ENCODE measurements at regions not wholly inside any gene's neighbourhood (a gene's known extent, or its start where the extent isn't known, plus 50 kb on each side); places are given as distances from the start of the nearest gene placed in this dataset.
"Not testable (repeated sequence)": the region's sequence is repeated elsewhere in the genome, so short reads cannot be mapped to it uniquely, and the experiment has no call there.

GRCh38 chr22:47304854-47305253 is 542.4 kb downstream of the TBC1D22A start:
- TF ChIP-seq, protein P1, sequence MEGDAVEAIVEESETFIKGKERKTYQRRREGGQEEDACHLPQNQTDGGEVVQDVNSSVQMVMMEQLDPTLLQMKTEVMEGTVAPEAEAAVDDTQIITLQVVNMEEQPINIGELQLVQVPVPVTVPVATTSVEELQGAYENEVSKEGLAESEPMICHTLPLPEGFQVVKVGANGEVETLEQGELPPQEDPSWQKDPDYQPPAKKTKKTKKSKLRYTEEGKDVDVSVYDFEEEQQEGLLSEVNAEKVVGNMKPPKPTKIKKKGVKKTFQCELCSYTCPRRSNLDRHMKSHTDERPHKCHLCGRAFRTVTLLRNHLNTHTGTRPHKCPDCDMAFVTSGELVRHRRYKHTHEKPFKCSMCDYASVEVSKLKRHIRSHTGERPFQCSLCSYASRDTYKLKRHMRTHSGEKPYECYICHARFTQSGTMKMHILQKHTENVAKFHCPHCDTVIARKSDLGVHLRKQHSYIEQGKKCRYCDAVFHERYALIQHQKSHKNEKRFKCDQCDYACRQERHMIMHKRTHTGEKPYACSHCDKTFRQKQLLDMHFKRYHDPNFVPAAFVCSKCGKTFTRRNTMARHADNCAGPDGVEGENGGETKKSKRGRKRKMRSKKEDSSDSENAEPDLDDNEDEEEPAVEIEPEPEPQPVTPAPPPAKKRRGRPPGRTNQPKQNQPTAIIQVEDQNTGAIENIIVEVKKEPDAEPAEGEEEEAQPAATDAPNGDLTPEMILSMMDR (IDR thresholded peaks at IDR 0.05; ENCODE audit: extremely low read depth, missing control alignments), result no peak
- no peak for DNase-seq (ENCODE audit: low spot score)

GRCh38 chr22:47304191-47304831 is 541.9 kb downstream of the TBC1D22A start:
- DNase-seq (ENCODE audit: low spot score), result no peak
- TF ChIP-seq, protein P1 (IDR thresholded peaks at IDR 0.05; ENCODE audit: extremely low read depth, missing control alignments), result no peak

- no peak for DNase-seq (ENCODE audit: low spot score)
- TF ChIP-seq, protein P1 (IDR thresholded peaks at IDR 0.05; ENCODE audit: extremely low read depth, missing control alignments), result no peak
Observed at GRCh38 chr22:47303161-47303890, 540.9 kb downstream of the TBC1D22A start.

DNA sequence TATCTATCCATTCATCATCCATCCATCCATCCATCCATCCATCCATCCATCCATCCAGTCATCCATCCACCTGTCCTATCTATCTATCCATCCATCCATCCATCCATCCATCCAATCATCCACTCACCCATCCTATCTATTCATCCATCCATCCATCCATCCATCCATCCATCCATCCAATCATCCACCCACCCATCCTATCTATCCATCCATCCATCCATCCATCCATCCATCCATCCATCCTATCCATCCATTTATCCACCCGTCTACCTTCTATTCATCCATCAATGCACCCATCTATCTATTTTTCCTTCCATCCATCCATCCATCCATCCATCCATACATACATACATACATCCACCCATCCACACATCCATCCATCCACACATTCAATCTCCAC is 540.1 kb downstream of the TBC1D22A start:
- DNase-seq (ENCODE audit: low spot score), result not testable (repeated sequence)

DNA sequence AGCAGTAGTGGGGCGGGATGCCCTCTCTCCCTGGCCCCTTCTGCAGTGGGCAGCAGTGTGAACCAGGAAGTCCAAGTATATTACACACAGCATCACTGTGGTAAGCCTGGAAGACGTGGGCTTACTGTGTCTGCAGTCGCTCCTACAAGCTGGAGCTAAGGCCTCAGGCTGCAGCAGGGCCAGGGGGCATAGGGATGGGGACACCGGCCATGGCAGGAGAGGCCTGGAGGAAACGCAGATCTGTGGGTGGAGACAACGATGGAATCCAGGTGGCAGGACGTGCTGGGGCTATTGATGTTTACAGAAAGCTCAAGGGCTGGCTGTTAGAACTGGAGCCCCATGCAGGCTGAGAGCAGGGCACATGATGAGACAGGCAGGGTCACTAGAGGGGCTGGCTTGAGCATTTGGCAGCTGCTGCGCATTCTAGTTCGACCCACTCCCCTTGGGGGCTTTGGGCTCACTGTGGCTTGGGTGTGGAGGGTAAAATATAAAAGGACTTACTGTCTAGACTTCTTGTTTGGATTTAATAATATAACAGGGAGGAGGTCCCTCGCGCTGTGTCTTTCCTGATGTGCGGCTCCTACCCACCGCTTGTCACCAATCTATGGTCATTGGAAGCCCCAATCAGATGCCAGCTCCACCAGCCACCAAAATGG is 539.5 kb downstream of the TBC1D22A start:
- TF ChIP-seq, protein P1 (IDR thresholded peaks at IDR 0.05; ENCODE audit: extremely low read depth, missing control alignments), result no peak
- DNase-seq (ENCODE audit: low spot score), result no peak

DNA sequence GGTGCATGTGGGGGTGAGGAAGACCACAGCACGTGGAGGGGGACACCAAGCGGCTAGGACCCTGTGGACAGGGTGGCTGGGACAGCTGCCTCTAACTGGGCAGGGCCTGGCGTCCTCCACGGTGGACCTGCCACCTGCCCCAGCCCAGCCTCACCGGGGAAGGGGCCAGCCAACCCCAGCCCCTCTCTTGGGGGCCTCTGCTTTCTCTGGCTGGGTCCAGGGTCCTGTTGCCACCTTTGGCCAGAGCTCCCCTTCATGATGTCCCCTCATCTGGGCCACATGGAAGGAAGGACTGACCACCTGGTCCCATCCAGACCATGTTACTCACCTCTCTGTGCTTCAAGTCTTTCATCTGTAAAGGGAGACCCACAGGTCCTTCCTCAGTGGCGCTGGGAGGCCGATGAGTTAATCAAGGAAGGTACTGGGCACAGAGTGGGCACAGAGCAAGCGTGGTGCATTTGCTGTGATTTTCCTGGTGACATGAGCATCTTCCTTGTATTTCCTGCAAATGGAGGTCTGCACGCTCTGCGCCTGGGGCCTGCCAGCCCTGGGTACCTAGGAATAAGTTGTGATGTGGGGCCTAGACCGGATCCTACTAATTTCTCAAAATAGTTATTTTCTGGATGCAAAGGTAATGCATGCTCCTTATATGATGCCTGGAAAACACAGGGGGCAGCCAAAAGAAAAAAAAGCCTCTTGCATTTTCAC is 538.4 kb downstream of the TBC1D22A start:
- TF ChIP-seq, protein P1 (IDR thresholded peaks at IDR 0.05; ENCODE audit: extremely low read depth, missing control alignments), result no peak
- DNase-seq (ENCODE audit: low spot score), result no peak

DNA sequence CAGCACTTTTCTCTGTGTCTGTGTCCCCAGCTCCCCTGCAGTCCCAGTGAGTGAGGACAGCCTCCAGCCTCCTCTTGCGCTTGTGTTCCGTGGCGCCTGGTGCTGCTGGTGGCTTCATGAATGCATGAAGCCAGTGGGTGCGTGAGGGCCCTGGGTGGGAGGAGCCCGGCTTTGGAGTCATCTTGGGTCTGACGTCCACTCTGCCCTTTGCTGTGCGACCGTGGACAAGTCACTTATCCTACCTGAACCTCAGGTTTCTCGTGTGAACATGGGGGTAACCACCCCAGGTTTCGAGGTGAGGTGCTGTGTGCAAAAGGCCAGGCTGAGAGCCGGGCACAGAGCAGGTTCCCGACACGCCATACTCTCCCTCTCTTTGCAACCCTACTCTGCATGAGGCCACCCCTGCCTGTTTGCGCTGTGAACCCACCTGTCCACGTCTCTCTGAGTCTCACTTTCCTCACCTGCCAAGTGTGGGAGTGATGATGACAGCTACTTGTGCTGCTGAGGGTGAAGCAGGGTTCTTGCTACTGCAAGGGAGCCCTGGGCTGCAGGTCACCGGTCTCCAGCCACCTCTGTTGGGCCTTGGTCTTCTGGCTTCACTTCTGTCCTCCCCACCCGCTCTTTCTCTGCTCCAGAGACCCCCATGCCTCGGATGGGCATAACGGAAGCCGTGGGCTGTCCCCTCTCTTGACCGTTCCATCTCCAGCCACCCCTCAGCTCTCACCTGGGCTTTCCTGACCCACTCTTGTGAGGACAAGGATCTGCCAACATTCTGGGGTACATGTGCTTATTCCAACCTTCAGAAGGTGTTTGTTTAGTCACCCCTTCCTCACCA is 537.6 kb downstream of the TBC1D22A start:
- no peak for DNase-seq (ENCODE audit: low spot score)
- TF ChIP-seq, protein P1 (IDR thresholded peaks at IDR 0.05; ENCODE audit: extremely low read depth, missing control alignments), result no peak

Data from GM20000 (cell line).